ENCODE measurements at regions not wholly inside any gene's neighbourhood (a gene's known extent, or its start where the extent isn't known, plus 50 kb on each side); places are given as distances from the start of the nearest gene placed in this dataset.

- in situ Hi-C loops (cut with HindIII; ENCODE audit: low pct_unique_long_range_greater_than_20kb, low sequenced_read_pairs) = no loop called here
- DNase-seq (ENCODE audit: low read depth) = no peak
Observed at GRCh38 chr6:165713845-165714466, 50.9 kb upstream of the PDE10A start.
